ENCODE measurements at regions not wholly inside any gene's neighbourhood (a gene's known extent, or its start where the extent isn't known, plus 50 kb on each side); places are given as distances from the start of the nearest gene placed in this dataset.

DNA sequence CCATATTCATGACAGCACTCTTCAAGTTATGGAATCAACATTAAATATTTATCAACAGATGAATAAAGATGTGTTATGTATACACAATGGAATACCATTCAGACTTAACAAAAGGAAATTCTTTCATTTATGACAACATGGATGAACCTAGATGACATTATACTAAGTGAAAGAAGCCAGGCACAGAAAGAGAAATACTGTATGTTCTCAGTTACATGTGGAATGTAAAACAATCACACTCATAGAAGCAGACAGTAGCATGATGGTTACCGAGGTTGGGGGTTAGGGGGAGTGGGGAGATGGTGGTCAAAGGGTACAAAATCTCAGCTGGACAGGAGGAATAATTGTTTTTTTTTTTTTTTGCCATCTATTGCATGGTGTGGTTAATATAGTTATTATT lies 431.9 kb downstream of the DMAC1 start:
- TF ChIP-seq, protein P1, sequence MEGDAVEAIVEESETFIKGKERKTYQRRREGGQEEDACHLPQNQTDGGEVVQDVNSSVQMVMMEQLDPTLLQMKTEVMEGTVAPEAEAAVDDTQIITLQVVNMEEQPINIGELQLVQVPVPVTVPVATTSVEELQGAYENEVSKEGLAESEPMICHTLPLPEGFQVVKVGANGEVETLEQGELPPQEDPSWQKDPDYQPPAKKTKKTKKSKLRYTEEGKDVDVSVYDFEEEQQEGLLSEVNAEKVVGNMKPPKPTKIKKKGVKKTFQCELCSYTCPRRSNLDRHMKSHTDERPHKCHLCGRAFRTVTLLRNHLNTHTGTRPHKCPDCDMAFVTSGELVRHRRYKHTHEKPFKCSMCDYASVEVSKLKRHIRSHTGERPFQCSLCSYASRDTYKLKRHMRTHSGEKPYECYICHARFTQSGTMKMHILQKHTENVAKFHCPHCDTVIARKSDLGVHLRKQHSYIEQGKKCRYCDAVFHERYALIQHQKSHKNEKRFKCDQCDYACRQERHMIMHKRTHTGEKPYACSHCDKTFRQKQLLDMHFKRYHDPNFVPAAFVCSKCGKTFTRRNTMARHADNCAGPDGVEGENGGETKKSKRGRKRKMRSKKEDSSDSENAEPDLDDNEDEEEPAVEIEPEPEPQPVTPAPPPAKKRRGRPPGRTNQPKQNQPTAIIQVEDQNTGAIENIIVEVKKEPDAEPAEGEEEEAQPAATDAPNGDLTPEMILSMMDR (IDR thresholded peaks at IDR 0.05), result no peak
- Histone ChIP-seq H3K4me1 (no peaks in the 10 kb centered on the region), H3K9me3 (no peaks in the 10 kb centered on the region), H3K27ac (no peak overlapping the region), H3K27me3 (no peaks in the 10 kb centered on the region), H3K4me3 (no peak overlapping the region), H3K36me3 (no peaks in the 10 kb centered on the region)
- intact Hi-C loops (cut with DNase I), result no loop called here
- DNase-seq (ENCODE audit: low spot score in 2 of 2), result no peak

DNA sequence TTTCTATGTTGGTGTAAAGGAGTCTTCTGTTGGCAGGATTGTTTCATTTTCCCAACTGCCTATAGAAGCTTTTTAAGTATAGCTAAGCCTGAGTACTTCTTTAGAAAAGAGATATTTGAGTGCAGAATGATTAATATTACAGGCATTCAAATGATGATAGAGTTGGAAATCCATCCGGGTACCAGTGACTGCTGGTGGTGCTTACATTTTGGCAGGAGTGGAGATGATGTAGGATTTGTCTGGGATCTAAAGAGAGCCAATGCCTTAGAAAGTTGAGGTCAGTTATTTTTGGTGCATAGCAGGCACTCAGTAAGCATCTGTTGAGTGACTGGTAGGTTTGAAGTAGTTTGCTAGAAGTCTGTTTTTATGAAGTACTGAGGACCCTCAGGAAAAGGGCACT lies 433.5 kb downstream of the DMAC1 start:
- TF ChIP-seq, protein P1 (IDR thresholded peaks at IDR 0.05), result no peak
- Histone ChIP-seq H3K9me3 (no peaks in the 10 kb centered on the region), H3K4me3 (no peak overlapping the region), H3K4me1 (no peaks in the 10 kb centered on the region), H3K27me3 (no peaks in the 10 kb centered on the region), H3K27ac (no peak overlapping the region), H3K36me3 (no peaks in the 10 kb centered on the region)
- no peak for DNase-seq (ENCODE audit: low spot score in 2 of 2)
- intact Hi-C loops (cut with DNase I), result no loop called here

DNA sequence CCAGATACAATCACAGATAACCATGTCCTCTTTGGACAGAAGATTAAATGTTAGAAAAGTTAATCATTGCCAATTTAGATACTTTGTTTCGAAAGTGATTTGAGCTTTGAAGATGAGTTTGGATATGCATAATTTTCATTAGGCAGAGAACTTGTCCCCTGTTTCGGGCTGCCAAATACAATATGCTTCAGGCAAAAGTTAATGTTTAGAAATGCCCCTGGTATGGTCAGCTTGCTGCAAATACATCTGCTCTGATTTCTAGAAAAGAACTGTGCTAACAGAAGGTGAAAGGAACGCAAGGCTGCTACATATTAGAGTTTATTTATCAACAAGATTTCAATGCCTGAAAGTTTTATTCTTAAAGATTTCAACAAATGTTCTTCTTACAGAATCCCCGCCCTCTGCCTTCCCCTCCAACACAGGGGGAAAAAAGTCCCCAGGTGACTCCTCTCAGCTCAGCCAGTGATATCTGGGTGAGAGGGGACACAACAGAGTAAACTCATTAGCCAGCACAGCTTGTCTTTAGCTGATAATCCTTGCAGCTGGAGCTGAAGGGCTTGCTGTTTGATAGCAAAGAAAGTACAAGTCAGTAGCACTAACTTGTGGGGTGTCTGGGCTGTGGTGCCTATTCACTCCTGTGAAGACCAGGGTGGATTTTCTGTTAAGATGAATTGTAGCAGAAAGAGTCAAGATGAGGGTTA lies 435.7 kb downstream of the DMAC1 start:
- no peak for DNase-seq (ENCODE audit: low spot score in 2 of 2)
- TF ChIP-seq, protein P1 (IDR thresholded peaks at IDR 0.05), result no peak
- Histone ChIP-seq H3K27me3 (no peaks in the 10 kb centered on the region), H3K4me1 (no peaks in the 10 kb centered on the region), H3K27ac (no peak overlapping the region), H3K9me3 (no peaks in the 10 kb centered on the region), H3K36me3 (no peaks in the 10 kb centered on the region), H3K4me3 (no peak overlapping the region)
- intact Hi-C loops (cut with DNase I), result no loop called here

DNA sequence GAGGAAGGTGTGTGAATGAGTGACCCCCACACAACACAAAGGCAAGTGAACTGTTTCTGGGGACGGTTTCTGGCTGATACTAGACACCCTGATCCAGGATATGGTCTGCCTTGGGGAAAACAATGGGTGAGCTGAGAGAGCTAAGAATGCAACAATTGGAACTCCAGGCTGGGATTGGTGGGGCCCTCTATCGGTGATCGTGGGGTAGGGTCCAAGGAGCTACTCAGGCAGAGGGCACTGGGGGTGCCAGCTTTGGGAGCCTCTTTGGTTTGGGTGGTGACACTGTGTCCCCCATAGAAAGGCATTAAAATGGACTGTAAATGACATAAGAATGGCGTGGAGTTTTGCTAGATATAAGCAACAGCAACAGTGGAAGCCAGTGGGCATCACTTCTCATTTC lies 439.1 kb downstream of the DMAC1 start:
- intact Hi-C loops (cut with DNase I), result no loop called here
- Histone ChIP-seq H3K4me1 (no peaks in the 10 kb centered on the region), H3K27me3 (no peaks in the 10 kb centered on the region), H3K9me3 (no peaks in the 10 kb centered on the region), H3K27ac (no peak overlapping the region), H3K4me3 (no peak overlapping the region), H3K36me3 (no peaks in the 10 kb centered on the region)
- TF ChIP-seq, protein P1 (IDR thresholded peaks at IDR 0.05), result no peak
- no peak for DNase-seq (ENCODE audit: low spot score in 2 of 2)

DNA sequence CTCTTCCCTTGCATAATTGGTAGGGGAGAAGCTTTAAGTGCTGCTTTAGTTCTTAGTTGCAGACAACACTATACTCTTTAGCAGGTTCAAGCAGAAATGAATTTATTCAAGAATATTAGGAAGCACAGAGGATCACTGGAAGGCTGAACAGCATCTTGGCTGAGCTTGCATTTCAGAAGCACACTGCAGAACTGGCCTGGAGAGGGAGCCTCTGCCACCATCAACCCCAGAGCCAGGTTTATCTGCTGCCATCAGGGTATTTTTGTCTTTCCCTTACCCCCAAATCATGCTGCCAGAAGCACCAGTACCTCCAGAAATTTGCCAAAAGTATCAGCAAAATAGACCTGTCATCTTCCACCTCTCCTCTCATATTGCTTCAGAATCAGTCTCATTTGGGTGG lies 440.7 kb downstream of the DMAC1 start:
- H3K36me3 ChIP-seq, result no peaks in the 10 kb centered on the region
- H3K4me3 ChIP-seq, result no peak overlapping the region
- no peaks in the 10 kb centered on the region for H3K4me1 ChIP-seq
- TF ChIP-seq, protein P1 (IDR thresholded peaks at IDR 0.05), result no peak
- intact Hi-C loops (cut with DNase I), result no loop called here
- no peaks in the 10 kb centered on the region for H3K9me3 ChIP-seq
- no peak for DNase-seq (ENCODE audit: low spot score in 2 of 2)
- no peaks in the 10 kb centered on the region for H3K27me3 ChIP-seq
- no peak overlapping the region for H3K27ac ChIP-seq

DNA sequence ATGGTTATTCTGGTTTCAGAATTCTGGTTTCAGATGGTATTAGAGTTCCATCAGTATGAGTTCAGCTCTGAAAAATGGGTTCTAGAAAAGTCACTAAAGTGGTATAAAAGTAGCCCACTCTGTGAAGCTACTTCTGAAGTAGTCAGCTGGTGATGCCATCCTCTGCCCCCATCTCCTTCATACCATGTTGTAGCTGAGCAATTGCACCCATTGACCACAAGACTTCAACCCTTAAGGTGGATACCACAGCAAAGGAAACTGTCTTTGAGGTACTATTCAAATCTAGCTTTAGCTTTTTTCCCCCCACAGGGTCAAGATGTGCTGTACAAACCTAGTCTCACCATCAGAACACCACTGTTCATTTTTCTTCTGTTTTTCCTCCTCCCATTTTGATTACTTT lies 444.9 kb downstream of the DMAC1 start:
- no peak for DNase-seq (ENCODE audit: low spot score in 2 of 2)
- TF ChIP-seq, protein P1 (IDR thresholded peaks at IDR 0.05), result no peak
- Histone ChIP-seq H3K36me3 (no peaks in the 10 kb centered on the region), H3K27ac (no peak overlapping the region), H3K4me3 (no peak overlapping the region), H3K4me1 (no peaks in the 10 kb centered on the region), H3K9me3 (no peaks in the 10 kb centered on the region), H3K27me3 (no peaks in the 10 kb centered on the region)
- intact Hi-C loops (cut with DNase I), result no loop called here
